H9 (cell line): ENCODE measurements at regions not wholly inside any gene's neighbourhood (a gene's known extent, or its start where the extent isn't known, plus 50 kb on each side); places are given as distances from the start of the nearest gene placed in this dataset.

Experiments
- DNase-seq: peaks from one replicate; pipeline ENCODE4 v3.0.0-alpha.2; 2017
- H2AFZ ChIP-seq: one replicate; pipeline ENCODE4 v1.6.1; 2013; ENCODE audit warnings: mild to moderate bottlenecking, low read length, control low read depth, moderate library complexity
- H2AK5ac ChIP-seq: 2 replicates; pipeline ENCODE4 v1.6.1; 2013; ENCODE audit warnings: low read length, control low read depth, mixed read lengths; ENCODE audit not compliant: insufficient read length
- H2BK120ac ChIP-seq: one replicate; pipeline ENCODE4 v1.6.1; 2013; ENCODE audit warnings: low read depth, mild to moderate bottlenecking, low read length, control low read depth, inconsistent platforms; ENCODE audit not compliant: poor library complexity, severe bottlenecking
- H2BK12ac ChIP-seq: 2 replicates; pipeline ENCODE4 v1.6.1; 2013; ENCODE audit warnings: low read length, control low read depth, mixed read lengths, low read depth; ENCODE audit not compliant: insufficient read length
- H2BK15ac ChIP-seq: 2 replicates; pipeline ENCODE4 v1.6.1; 2013; ENCODE audit warnings: low read depth, low read length, control low read depth
- H2BK20ac ChIP-seq: one replicate; pipeline ENCODE4 v1.6.1; 2013; ENCODE audit warnings: low read depth, mild to moderate bottlenecking, low read length, control low read depth, inconsistent platforms; ENCODE audit not compliant: poor library complexity, severe bottlenecking
- H2BK5ac ChIP-seq: 2 replicates; pipeline ENCODE4 v1.6.1; 2013; ENCODE audit warnings: low read length, control low read depth, mixed read lengths; ENCODE audit not compliant: insufficient read length
- H3K14ac ChIP-seq: 2 replicates; pipeline ENCODE4 v1.6.1; 2013; ENCODE audit warnings: low read length, control low read depth; ENCODE audit not compliant: insufficient read depth
- H3K18ac ChIP-seq: 2 replicates; pipeline ENCODE4 v1.6.1; 2013; ENCODE audit warnings: low read depth, mild to moderate bottlenecking, mixed read lengths, low read length, control low read depth; ENCODE audit not compliant: insufficient read length
- H3K23ac ChIP-seq: 2 replicates; pipeline ENCODE4 v1.6.1; 2013; ENCODE audit warnings: low read length, control low read depth, mixed read lengths, low read depth; ENCODE audit not compliant: insufficient read length
- H3K23me2 ChIP-seq: 2 replicates; pipeline ENCODE4 v1.6.1; 2013; ENCODE audit warnings: low read depth, mild to moderate bottlenecking, mixed read lengths, low read length, control low read depth; ENCODE audit not compliant: insufficient read length, poor library complexity, severe bottlenecking
- H3K27ac ChIP-seq: 2 replicates; pipeline ENCODE4 v1.5.1; 2013; ENCODE audit warnings: low read length, control low read depth, mixed read lengths, low read depth; ENCODE audit not compliant: insufficient read length
- H3K27me3 ChIP-seq: 2 replicates; pipeline ENCODE4 v1.6.1; 2013; ENCODE audit warnings: low read length, control low read depth, inconsistent platforms; ENCODE audit not compliant: insufficient read depth
- H3K4ac ChIP-seq: 2 replicates; pipeline ENCODE4 v1.6.1; 2013; ENCODE audit warnings: low read depth, mild to moderate bottlenecking, control low read depth, inconsistent platforms, low read length, moderate library complexity
- H3K4me1 ChIP-seq: 2 replicates; pipeline ENCODE4 v1.6.1; 2013; ENCODE audit warnings: low read length, control low read depth, inconsistent platforms; ENCODE audit not compliant: insufficient read depth
- H3K4me2 ChIP-seq: 2 replicates; pipeline ENCODE4 v1.6.1; 2013; ENCODE audit warnings: low read length, control low read depth, mixed read lengths; ENCODE audit not compliant: insufficient read length, insufficient read depth
- H3K56ac ChIP-seq: 2 replicates; pipeline ENCODE4 v1.6.1; 2013; ENCODE audit warnings: low read depth, mild to moderate bottlenecking, mixed read lengths, low read length, control low read depth; ENCODE audit not compliant: insufficient read length
- H3K79me1 ChIP-seq: 2 replicates; pipeline ENCODE4 v1.6.1; 2013; ENCODE audit warnings: low read depth, mild to moderate bottlenecking, moderate library complexity, low read length, control low read depth, inconsistent platforms; ENCODE audit not compliant: insufficient read depth, poor library complexity, severe bottlenecking
- H3K79me2 ChIP-seq: 2 replicates; pipeline ENCODE4 v1.6.1; 2013; ENCODE audit warnings: low read length, control low read depth, inconsistent platforms; ENCODE audit not compliant: insufficient read depth
- H3K9ac ChIP-seq: 2 replicates; pipeline ENCODE4 v1.6.1; 2013; ENCODE audit warnings: low read length, control low read depth, mixed read lengths; ENCODE audit not compliant: insufficient read length; ENCODE audit errors: extremely low read depth
- H3K9me3 ChIP-seq: one replicate; pipeline ENCODE4 v1.6.1; 2013; ENCODE audit warnings: low read depth, low read length, inconsistent platforms; ENCODE audit not compliant: control insufficient read depth
- H3T11ph ChIP-seq: one replicate; pipeline ENCODE4 v1.6.1; 2013; ENCODE audit warnings: mild to moderate bottlenecking, low read length, control low read depth, inconsistent platforms
- H4K20me1 ChIP-seq: one replicate; pipeline ENCODE4 v1.6.1; 2013; ENCODE audit not compliant: control insufficient read depth, insufficient read length, insufficient read depth
- H4K5ac ChIP-seq: 2 replicates; pipeline ENCODE4 v1.6.1; 2013; ENCODE audit warnings: low read depth, mild to moderate bottlenecking, mixed read lengths, low read length, control low read depth; ENCODE audit not compliant: insufficient read length
- H4K8ac ChIP-seq: replicated peaks from 2 replicates; pipeline ENCODE4 v1.6.1; 2013; ENCODE audit warnings: low read length, control low read depth, mixed read lengths, low read depth; ENCODE audit not compliant: insufficient read length
- H4K91ac ChIP-seq: 2 replicates; pipeline ENCODE4 v1.6.1; 2013; ENCODE audit warnings: low read depth, mild to moderate bottlenecking, moderate library complexity, mixed read lengths, low read length, control low read depth; ENCODE audit not compliant: insufficient read length
- H3K27ac Mint-ChIP-seq, 3 experiments: 2 replicates in 2 of 3; 3 replicates in 1 of 3; pipeline ENCODE4 v1.8.0; 2020 to 2021; ENCODE audit warnings: mixed read lengths in 3 of 3, mild to moderate bottlenecking in 1 of 3, moderate library complexity in 1 of 3
- H3K27me3 Mint-ChIP-seq: 2 replicates; pipeline ENCODE4 v1.8.0; 2021; ENCODE audit warnings: low read depth, mild to moderate bottlenecking, moderate library complexity, mixed read lengths
- H3K36me3 Mint-ChIP-seq, 3 experiments: 2 replicates in 2 of 3; 3 replicates in 1 of 3; pipeline ENCODE4 v1.8.0; 2020 to 2021; ENCODE audit warnings: low read depth in 3 of 3, mixed read lengths in 3 of 3; ENCODE audit not compliant: insufficient read depth in 1 of 3
- H3K4me1 Mint-ChIP-seq, 2 experiments: 2 replicates each; pipeline ENCODE4 v1.8.0; 2020; ENCODE audit warnings: mixed read lengths in 2 of 2
- H3K4me3 Mint-ChIP-seq, 2 experiments: 2 replicates in 1 of 2; 3 replicates in 1 of 2; pipeline ENCODE4 v1.8.0; 2020 to 2021; ENCODE audit warnings: mild to moderate bottlenecking in 2 of 2, mixed read lengths in 2 of 2, moderate library complexity in 1 of 2
- H3K9me3 Mint-ChIP-seq, 2 experiments: 2 replicates in 1 of 2; 3 replicates in 1 of 2; pipeline ENCODE4 v1.8.0; 2020; ENCODE audit warnings: mild to moderate bottlenecking in 2 of 2, mixed read lengths in 2 of 2, moderate library complexity in 1 of 2
- CTCF ChIP-seq: fragments of 200-600 bp; sonication (generic); conservative IDR thresholded peaks from 3 replicates; pipeline ENCODE4 v1.8.0; 2021; ENCODE audit warnings: antibody characterized with exemption, mild to moderate bottlenecking
- WGBS: extraction: QIAGEN DNeasy Blood & Tissue Kit; methylation state at CpG from one replicate; pipeline ENCODE4 v1.1.7; 2013; ENCODE audit warnings: missing lambda C conversion rate, low lambda C conversion rate, mixed read lengths; ENCODE audit not compliant: insufficient read length; ENCODE audit errors: extremely low coverage; 5-methylcytosine and 5-hydroxymethylcytosine counted together

- no peak overlapping the region for H2AK5ac ChIP-seq
- no peaks in the 10 kb centered on the region for H3K79me1 ChIP-seq
- H3K27me3 ChIP-seq = no peaks in the 10 kb centered on the region
- H2AFZ ChIP-seq = no peak overlapping the region
- H4K5ac ChIP-seq = no peak overlapping the region
- H3T11ph ChIP-seq = no peak overlapping the region
- Mint-ChIP-seq H3K9me3 (peaks cover 0 to 2% of the 10 kb centered on the region in 2 experiments; a peak in 2 of 5 replicates), H3K27ac (no peak overlapping the region), H3K4me3 (no peak overlapping the region), H3K36me3 (no peaks in the 10 kb centered on the region), H3K4me1 (no peaks in the 10 kb centered on the region; a peak in 1 of 4 replicates), H3K27me3 (no peaks in the 10 kb centered on the region; the same call in 1 of the 2 replicates)
- no peak overlapping the region for H3K27ac ChIP-seq
- H3K9ac ChIP-seq = no peak overlapping the region
- no peak overlapping the region for H3K18ac ChIP-seq
- no peaks in the 10 kb centered on the region for H3K4me1 ChIP-seq
- H3K4ac ChIP-seq = no peak overlapping the region
- H2BK15ac ChIP-seq = no peak overlapping the region
- H3K79me2 ChIP-seq = no peaks in the 10 kb centered on the region
- H3K23ac ChIP-seq = no peak overlapping the region
- H3K4me2 ChIP-seq = no peak overlapping the region
- H2BK20ac ChIP-seq = no peak overlapping the region
- no peak for TF ChIP-seq CTCF
- no peak overlapping the region for H4K8ac ChIP-seq
- H3K56ac ChIP-seq = no peak overlapping the region
- no peak for DNase-seq
- H4K20me1 ChIP-seq = no peaks in the 10 kb centered on the region
- WGBS = no CpG with 5 or more reads among the region's 8 CpGs
- no peak overlapping the region for H3K14ac ChIP-seq
- H3K23me2 ChIP-seq = no peaks in the 10 kb centered on the region
- no peaks in the 10 kb centered on the region for H3K9me3 ChIP-seq
- no peak overlapping the region for H2BK120ac ChIP-seq
- no peak overlapping the region for H2BK12ac ChIP-seq
- H2BK5ac ChIP-seq = no peak overlapping the region
- H4K91ac ChIP-seq = no peak overlapping the region
These were observed 84.1 kb upstream of the PARD3 start for GRCh38 chr10:34899161-34899560.
